ENCODE measurements at regions not wholly inside any gene's neighbourhood (a gene's known extent, or its start where the extent isn't known, plus 50 kb on each side); places are given as distances from the start of the nearest gene placed in this dataset.

- TF ChIP-seq CTCF (conservative IDR thresholded peaks at IDR 0.05; ENCODE audit: low read length) (no peak), EZH2phosphoT487 (IDR thresholded peaks at IDR 0.05; ENCODE audit: borderline replicate concordance, low read depth, low read length) (no peak)
These were observed 1791.1 kb downstream of the MAT2B start for GRCh38 chr5:165296401-165297130.
